ENCODE measurements at regions not wholly inside any gene's neighbourhood (a gene's known extent, or its start where the extent isn't known, plus 50 kb on each side); places are given as distances from the start of the nearest gene placed in this dataset.

DNA sequence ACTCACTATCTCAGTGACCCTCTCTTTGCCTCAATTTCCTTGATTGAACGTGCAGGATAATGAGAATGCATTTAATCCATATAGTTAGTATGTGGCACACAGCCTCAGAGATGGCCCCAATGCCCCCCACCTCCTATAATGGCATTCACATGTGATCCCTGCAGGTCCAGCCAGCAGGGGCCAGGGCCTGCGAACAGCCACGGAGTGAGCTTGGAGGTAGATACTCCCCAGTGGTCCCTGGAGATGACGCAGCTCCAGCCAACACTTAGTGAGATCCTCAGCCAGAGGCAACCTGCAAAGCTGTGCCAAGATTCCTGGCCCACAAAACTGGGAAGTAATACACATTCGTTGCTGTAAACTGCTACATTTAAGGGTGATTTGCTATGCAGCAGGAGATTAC, 184.9 kb upstream of the NSMCE3 start:
- Histone ChIP-seq H3K27me3 (ENCODE audit: control insufficient read depth, insufficient read depth, low read length) (no peaks in the 10 kb centered on the region), H3K36me3 (ENCODE audit: control insufficient read depth, insufficient read depth, low read length) (no peaks in the 10 kb centered on the region), H3K4me3 (ENCODE audit: low read depth, low read length) (no peak overlapping the region), H3K27ac (ENCODE audit: insufficient read depth, low read length, poor library complexity, severe bottlenecking) (no peak overlapping the region), H3K4me1 (ENCODE audit: control insufficient read depth, insufficient read depth, low read length, poor library complexity, severe bottlenecking) (no peaks in the 10 kb centered on the region), H3K9me3 (ENCODE audit: control insufficient read depth in 2 of 2, low read length in 2 of 2) (no peaks in the 10 kb centered on the region)
- H3K27me3 Mint-ChIP-seq, result no peaks in the 10 kb centered on the region
- no peaks in the 10 kb centered on the region for H3K36me3 Mint-ChIP-seq
- H3K4me1 Mint-ChIP-seq, result peaks cover 0 to 21% (median 6%) of the 10 kb centered on the region in 4 donors
- H3K27ac Mint-ChIP-seq, result no peak overlapping the region
- no peak overlapping the region for H3K4me3 Mint-ChIP-seq
- no peak for ATAC-seq (ENCODE audit: low read depth in 2 of 2)
- no peaks in the 10 kb centered on the region for H3K9me3 Mint-ChIP-seq
- DNase-seq, result no peak

- Histone ChIP-seq H3K4me1 (ENCODE audit: control insufficient read depth, insufficient read depth, low read length, poor library complexity, severe bottlenecking) (no peaks in the 10 kb centered on the region), H3K4me3 (ENCODE audit: low read depth, low read length) (no peak overlapping the region), H3K27me3 (ENCODE audit: control insufficient read depth, insufficient read depth, low read length) (no peaks in the 10 kb centered on the region), H3K9me3 (ENCODE audit: control insufficient read depth in 2 of 2, low read length in 2 of 2) (no peaks in the 10 kb centered on the region), H3K27ac (ENCODE audit: insufficient read depth, low read length, poor library complexity, severe bottlenecking) (no peak overlapping the region), H3K36me3 (ENCODE audit: control insufficient read depth, insufficient read depth, low read length) (no peaks in the 10 kb centered on the region)
- no peak for DNase-seq
- Mint-ChIP-seq H3K27me3 (no peaks in the 10 kb centered on the region), H3K4me3 (peak overlapping the region in 2 of 4 donors; percentile 15 to 25), H3K36me3 (no peaks in the 10 kb centered on the region), H3K27ac (no peak overlapping the region), H3K9me3 (no peaks in the 10 kb centered on the region), H3K4me1 (peaks cover 0 to 21% (median 6%) of the 10 kb centered on the region in 4 donors)
- ATAC-seq (ENCODE audit: low read depth in 2 of 2), result no peak
Measured at GRCh38 chr15:29452881-29453731, 183.5 kb upstream of the NSMCE3 start.

DNA sequence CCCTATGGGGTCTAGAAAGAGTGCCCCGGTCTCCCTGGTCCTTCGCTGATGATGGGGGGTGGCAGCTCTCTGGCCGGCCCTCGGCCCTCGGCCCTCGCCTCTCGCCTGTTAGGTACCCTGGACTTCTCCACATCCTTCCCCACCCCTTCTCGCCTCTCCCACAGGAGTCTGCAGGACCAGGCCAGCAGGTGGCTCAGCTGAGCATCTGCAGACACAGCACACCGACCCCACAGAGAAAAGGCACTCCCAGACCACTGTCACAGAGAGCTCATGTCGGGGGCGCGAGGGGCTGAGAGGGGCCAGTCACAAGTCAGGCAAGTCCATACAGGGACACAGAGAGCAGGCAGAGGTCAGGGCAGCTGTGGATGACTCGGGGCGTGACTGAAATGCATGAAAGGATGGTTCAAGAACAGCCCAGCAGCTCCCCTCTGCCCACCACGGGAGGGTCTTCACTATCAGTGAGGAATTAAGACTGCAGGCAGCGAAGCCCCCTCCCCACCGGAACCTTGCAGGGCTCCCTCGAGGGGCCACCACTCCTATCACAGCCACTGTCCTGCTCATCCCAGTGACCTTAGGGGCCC, 181.7 kb upstream of the NSMCE3 start:
- peaks cover 0 to 21% (median 6%) of the 10 kb centered on the region in 4 donors for H3K4me1 Mint-ChIP-seq
- no peak for DNase-seq
- no peaks in the 10 kb centered on the region for H3K9me3 Mint-ChIP-seq
- no peak overlapping the region for H3K4me3 Mint-ChIP-seq
- Histone ChIP-seq H3K4me3 (ENCODE audit: low read depth, low read length) (no peak overlapping the region), H3K27me3 (ENCODE audit: control insufficient read depth, insufficient read depth, low read length) (no peaks in the 10 kb centered on the region), H3K9me3 (ENCODE audit: control insufficient read depth in 2 of 2, low read length in 2 of 2) (no peaks in the 10 kb centered on the region), H3K36me3 (ENCODE audit: control insufficient read depth, insufficient read depth, low read length) (no peaks in the 10 kb centered on the region), H3K27ac (ENCODE audit: insufficient read depth, low read length, poor library complexity, severe bottlenecking) (no peak overlapping the region), H3K4me1 (ENCODE audit: control insufficient read depth, insufficient read depth, low read length, poor library complexity, severe bottlenecking) (no peaks in the 10 kb centered on the region)
- H3K36me3 Mint-ChIP-seq, result no peaks in the 10 kb centered on the region
- ATAC-seq (ENCODE audit: low read depth in 2 of 2), result no peak
- H3K27me3 Mint-ChIP-seq, result no peaks in the 10 kb centered on the region
- no peak overlapping the region for H3K27ac Mint-ChIP-seq

GRCh38 chr15:29449136-29449535, 179.5 kb upstream of the NSMCE3 start:
- no peak overlapping the region for H3K27ac Mint-ChIP-seq
- H3K9me3 ChIP-seq (ENCODE audit: control insufficient read depth in 2 of 2, low read length in 2 of 2), result no peaks in the 10 kb centered on the region
- H3K4me3 Mint-ChIP-seq, result no peak overlapping the region
- H3K27me3 Mint-ChIP-seq, result no peaks in the 10 kb centered on the region
- H3K36me3 ChIP-seq (ENCODE audit: control insufficient read depth, insufficient read depth, low read length), result no peaks in the 10 kb centered on the region
- no peaks in the 10 kb centered on the region for H3K9me3 Mint-ChIP-seq
- H3K27me3 ChIP-seq (ENCODE audit: control insufficient read depth, insufficient read depth, low read length), result no peaks in the 10 kb centered on the region
- no peak overlapping the region for H3K4me3 ChIP-seq (ENCODE audit: low read depth, low read length)
- H3K36me3 Mint-ChIP-seq, result no peaks in the 10 kb centered on the region
- no peak for DNase-seq
- no peaks in the 10 kb centered on the region for H3K4me1 ChIP-seq (ENCODE audit: control insufficient read depth, insufficient read depth, low read length, poor library complexity, severe bottlenecking)
- H3K4me1 Mint-ChIP-seq, result peaks cover 0 to 19% (median 6%) of the 10 kb centered on the region in 4 donors
- no peak for ATAC-seq (ENCODE audit: low read depth in 2 of 2)
- no peak overlapping the region for H3K27ac ChIP-seq (ENCODE audit: insufficient read depth, low read length, poor library complexity, severe bottlenecking)

DNA sequence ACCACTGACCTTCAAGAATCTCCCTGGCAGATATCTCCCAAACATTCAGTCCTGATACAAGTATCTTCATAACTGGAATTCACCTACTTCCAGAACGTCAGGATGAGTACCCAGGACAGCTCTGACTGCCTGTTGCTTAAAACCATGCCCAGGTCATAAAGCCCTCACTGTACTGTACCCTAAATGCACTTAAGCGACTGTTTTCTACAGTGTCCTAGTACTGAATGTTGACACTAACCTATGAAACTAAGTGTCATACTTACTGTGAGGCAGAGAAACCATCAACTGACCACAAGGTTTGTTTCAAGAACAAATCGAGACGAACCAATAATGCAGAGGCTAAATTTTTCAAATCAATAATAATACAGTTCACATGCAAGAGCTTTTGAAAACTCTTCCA, 178.7 kb upstream of the NSMCE3 start:
- no peaks in the 10 kb centered on the region for H3K4me1 ChIP-seq (ENCODE audit: control insufficient read depth, insufficient read depth, low read length, poor library complexity, severe bottlenecking)
- H3K9me3 Mint-ChIP-seq, result no peaks in the 10 kb centered on the region
- H3K27ac Mint-ChIP-seq, result no peak overlapping the region
- H3K4me3 ChIP-seq (ENCODE audit: low read depth, low read length), result no peak overlapping the region
- H3K27me3 Mint-ChIP-seq, result no peaks in the 10 kb centered on the region
- no peak overlapping the region for H3K27ac ChIP-seq (ENCODE audit: insufficient read depth, low read length, poor library complexity, severe bottlenecking)
- H3K4me1 Mint-ChIP-seq, result peaks cover 0 to 12% (median 6%) of the 10 kb centered on the region in 4 donors
- ATAC-seq (ENCODE audit: low read depth in 2 of 2) (no peak), DNase-seq (no peak)
- H3K9me3 ChIP-seq (ENCODE audit: control insufficient read depth in 2 of 2, low read length in 2 of 2), result no peaks in the 10 kb centered on the region
- H3K4me3 Mint-ChIP-seq, result no peak overlapping the region
- H3K36me3 Mint-ChIP-seq, result no peaks in the 10 kb centered on the region
- no peaks in the 10 kb centered on the region for H3K36me3 ChIP-seq (ENCODE audit: control insufficient read depth, insufficient read depth, low read length)
- no peaks in the 10 kb centered on the region for H3K27me3 ChIP-seq (ENCODE audit: control insufficient read depth, insufficient read depth, low read length)

DNA sequence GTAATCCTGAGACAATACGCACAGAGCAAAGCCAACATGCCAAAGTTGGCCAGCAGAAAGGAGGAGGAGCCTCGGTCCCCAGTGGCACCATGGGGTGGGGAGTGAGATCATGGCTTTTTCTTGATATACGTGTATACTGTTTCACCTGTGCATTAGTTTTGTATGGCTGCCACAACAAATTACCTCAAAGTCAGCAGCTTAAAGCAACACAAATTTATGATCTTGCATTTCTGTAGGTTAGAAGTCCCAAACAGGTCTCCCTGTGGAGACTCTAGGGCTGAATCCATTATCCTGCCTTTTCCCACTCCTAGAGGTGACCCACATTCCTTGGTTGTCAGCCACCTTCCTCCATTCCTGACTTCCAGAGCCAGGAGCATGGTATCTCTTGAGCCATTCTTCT, 176.9 kb upstream of the NSMCE3 start:
- no peak overlapping the region for H3K4me3 Mint-ChIP-seq
- no peaks in the 10 kb centered on the region for H3K36me3 ChIP-seq (ENCODE audit: control insufficient read depth, insufficient read depth, low read length)
- H3K9me3 Mint-ChIP-seq, result no peaks in the 10 kb centered on the region
- no peaks in the 10 kb centered on the region for H3K9me3 ChIP-seq (ENCODE audit: control insufficient read depth in 2 of 2, low read length in 2 of 2)
- no peaks in the 10 kb centered on the region for H3K27me3 ChIP-seq (ENCODE audit: control insufficient read depth, insufficient read depth, low read length)
- H3K27ac Mint-ChIP-seq, result no peak overlapping the region
- H3K4me1 ChIP-seq (ENCODE audit: control insufficient read depth, insufficient read depth, low read length, poor library complexity, severe bottlenecking), result no peaks in the 10 kb centered on the region
- no peaks in the 10 kb centered on the region for H3K27me3 Mint-ChIP-seq
- H3K27ac ChIP-seq (ENCODE audit: insufficient read depth, low read length, poor library complexity, severe bottlenecking), result no peak overlapping the region
- ATAC-seq (ENCODE audit: low read depth in 2 of 2) (no peak), DNase-seq (no peak)
- H3K4me1 Mint-ChIP-seq, result no peaks in the 10 kb centered on the region
- no peaks in the 10 kb centered on the region for H3K36me3 Mint-ChIP-seq
- H3K4me3 ChIP-seq (ENCODE audit: low read depth, low read length), result no peak overlapping the region

DNA sequence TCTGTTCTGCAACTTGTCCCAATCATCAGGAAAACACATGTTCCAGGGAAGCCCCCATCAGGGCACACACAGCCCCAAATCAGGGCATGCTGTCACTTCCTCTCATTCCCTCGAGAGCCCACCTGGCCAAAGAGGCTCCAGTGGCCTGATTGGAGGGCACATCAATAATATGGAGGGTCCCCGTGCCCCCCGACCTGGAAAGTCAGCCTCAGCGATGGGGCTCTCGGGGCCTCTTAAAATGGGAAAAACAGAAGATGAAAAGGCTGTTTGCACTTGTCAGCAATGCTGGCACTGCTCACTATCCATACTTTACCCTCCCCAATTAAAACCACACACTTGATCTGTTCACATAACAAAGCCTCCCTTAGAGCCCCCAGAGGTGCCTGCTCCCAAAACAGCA, 172.9 kb upstream of the NSMCE3 start:
- Mint-ChIP-seq H3K4me3 (no peak overlapping the region), H3K27ac (no peak overlapping the region), H3K9me3 (peaks cover 0 to 1% (median 0%) of the 10 kb centered on the region in 7 donors), H3K36me3 (no peaks in the 10 kb centered on the region), H3K27me3 (no peaks in the 10 kb centered on the region), H3K4me1 (no peaks in the 10 kb centered on the region)
- Histone ChIP-seq H3K9me3 (ENCODE audit: control insufficient read depth in 2 of 2, low read length in 2 of 2) (no peaks in the 10 kb centered on the region), H3K36me3 (ENCODE audit: control insufficient read depth, insufficient read depth, low read length) (no peaks in the 10 kb centered on the region), H3K27ac (ENCODE audit: insufficient read depth, low read length, poor library complexity, severe bottlenecking) (no peak overlapping the region), H3K27me3 (ENCODE audit: control insufficient read depth, insufficient read depth, low read length) (no peaks in the 10 kb centered on the region), H3K4me3 (ENCODE audit: low read depth, low read length) (no peak overlapping the region), H3K4me1 (ENCODE audit: control insufficient read depth, insufficient read depth, low read length, poor library complexity, severe bottlenecking) (no peaks in the 10 kb centered on the region)
- ATAC-seq (ENCODE audit: low read depth in 2 of 2) (no peak), DNase-seq (no peak)

DNA sequence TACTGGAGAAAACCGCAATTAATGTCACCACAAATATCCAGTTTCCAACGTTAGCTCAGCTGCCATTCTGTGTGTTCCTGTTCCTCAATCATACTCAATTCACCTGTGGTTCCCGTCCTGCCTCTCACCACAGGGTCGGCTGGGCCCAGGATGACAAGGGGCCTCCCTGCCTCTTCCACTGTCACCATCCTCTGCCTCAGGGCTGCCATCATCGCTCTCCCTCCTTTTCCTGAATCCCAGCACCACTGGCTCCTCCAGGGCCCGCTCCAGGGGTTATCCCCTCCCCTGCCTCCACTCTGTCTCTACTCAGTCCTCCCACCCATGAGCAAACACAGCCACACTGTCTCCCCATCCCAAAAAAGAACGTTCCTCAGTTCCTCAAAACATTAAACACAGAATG, 170.9 kb upstream of the NSMCE3 start:
- no peak overlapping the region for H3K4me3 ChIP-seq (ENCODE audit: low read depth, low read length)
- DNase-seq (no peak), ATAC-seq (ENCODE audit: low read depth in 2 of 2) (no peak)
- Mint-ChIP-seq H3K27ac (peak overlapping the region in 1 of 3 donors; percentile 9), H3K27me3 (no peaks in the 10 kb centered on the region), H3K9me3 (peaks cover 0 to 1% (median 0%) of the 10 kb centered on the region in 7 donors), H3K36me3 (no peaks in the 10 kb centered on the region), H3K4me1 (no peaks in the 10 kb centered on the region), H3K4me3 (no peak overlapping the region)
- no peak overlapping the region for H3K27ac ChIP-seq (ENCODE audit: insufficient read depth, low read length, poor library complexity, severe bottlenecking)
- no peaks in the 10 kb centered on the region for H3K4me1 ChIP-seq (ENCODE audit: control insufficient read depth, insufficient read depth, low read length, poor library complexity, severe bottlenecking)
- H3K36me3 ChIP-seq (ENCODE audit: control insufficient read depth, insufficient read depth, low read length), result no peaks in the 10 kb centered on the region
- H3K27me3 ChIP-seq (ENCODE audit: control insufficient read depth, insufficient read depth, low read length), result no peaks in the 10 kb centered on the region
- H3K9me3 ChIP-seq (ENCODE audit: control insufficient read depth in 2 of 2, low read length in 2 of 2), result no peaks in the 10 kb centered on the region
